DMS114 treated with DMSO at 0.1 percent for 48 hours (cell line): ENCODE measurements at regions not wholly inside any gene's neighbourhood (a gene's known extent, or its start where the extent isn't known, plus 50 kb on each side); places are given as distances from the start of the nearest gene placed in this dataset.

Experiments used
- DNase-seq: peaks from one replicate; lab custom pipeline; 2025; ENCODE audit not compliant: unreplicated experiment; lab: John Stamatoyannopoulos, UW

GRCh38 chr2:128832946-128833663 lies 514.4 kb upstream of the HS6ST1 start:
- DNase-seq = no peak

GRCh38 chr2:128833664-128834027 lies 515.0 kb upstream of the HS6ST1 start:
- DNase-seq = no peak

GRCh38 chr2:128834207-128834879 lies 515.7 kb upstream of the HS6ST1 start:
- no peak for DNase-seq

- DNase-seq = no peak
These were observed 516.2 kb upstream of the HS6ST1 start for GRCh38 chr2:128834880-128835252.

- DNase-seq = no peak
These were observed 516.7 kb upstream of the HS6ST1 start for GRCh38 chr2:128835342-128835855.

GRCh38 chr2:128835974-128836373 lies 517.3 kb upstream of the HS6ST1 start:
- no peak for DNase-seq

- no peak for DNase-seq
These were observed 518.0 kb upstream of the HS6ST1 start for GRCh38 chr2:128836559-128837100.

GRCh38 chr2:128838244-128838643 lies 519.6 kb upstream of the HS6ST1 start:
- no peak for DNase-seq

- no peak for DNase-seq
These were observed 523.1 kb upstream of the HS6ST1 start for GRCh38 chr2:128841803-128842202.

GRCh38 chr2:128867311-128867710 lies 548.6 kb upstream of the HS6ST1 start:
- DNase-seq = no peak

GRCh38 chr2:128867936-128868636 lies 549.4 kb upstream of the HS6ST1 start:
- no peak for DNase-seq

GRCh38 chr2:128868686-128869551 lies 550.3 kb upstream of the HS6ST1 start:
- no peak for DNase-seq

- no peak for DNase-seq
These were observed 555.9 kb upstream of the HS6ST1 start for GRCh38 chr2:128874608-128875007.

- no peak for DNase-seq
These were observed 558.6 kb upstream of the HS6ST1 start for GRCh38 chr2:128876986-128877983.

GRCh38 chr2:128879161-128879560 lies 560.5 kb upstream of the HS6ST1 start:
- DNase-seq = no peak

- no peak for DNase-seq
These were observed 576.2 kb upstream of the HS6ST1 start for GRCh38 chr2:128894896-128895295.

GRCh38 chr2:128901572-128902391 lies 583.1 kb upstream of the HS6ST1 start:
- no peak for DNase-seq

GRCh38 chr2:128903637-128904036 lies 585.0 kb upstream of the HS6ST1 start:
- no peak for DNase-seq

GRCh38 chr2:128911276-128911675 lies 592.6 kb upstream of the HS6ST1 start:
- no peak for DNase-seq
